ENCODE measurements at regions not wholly inside any gene's neighbourhood (a gene's known extent, or its start where the extent isn't known, plus 50 kb on each side); places are given as distances from the start of the nearest gene placed in this dataset.

DNA sequence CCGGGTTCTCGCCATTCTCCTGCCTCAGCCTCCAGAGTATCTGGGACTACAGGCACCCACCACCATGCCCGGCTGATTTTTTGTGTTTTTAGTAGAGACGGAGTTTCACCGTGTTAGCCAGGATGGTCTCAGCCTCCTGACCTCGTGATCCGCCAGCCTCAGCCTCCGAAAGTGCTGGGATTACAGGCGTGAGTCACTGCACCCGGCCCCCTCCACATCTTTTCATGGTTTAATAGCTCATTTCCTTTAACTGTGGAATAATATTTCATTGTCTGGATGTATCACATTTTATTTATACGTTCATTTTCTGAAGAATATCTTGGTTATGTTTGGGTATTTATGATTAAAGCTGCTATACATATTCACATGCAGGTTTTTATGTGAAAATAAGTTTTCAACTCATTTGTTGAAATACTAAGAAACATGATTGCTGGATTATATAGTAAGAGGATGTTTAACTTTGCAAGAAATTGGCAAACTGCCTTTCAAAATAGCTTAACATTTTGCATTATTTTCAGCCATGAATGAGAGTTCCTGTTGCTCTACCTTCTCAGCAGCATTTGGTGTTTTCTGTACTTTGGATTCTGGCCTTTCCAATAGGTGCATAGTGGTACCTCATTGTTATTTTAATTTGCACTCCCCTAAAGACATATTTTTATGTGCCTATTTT is 591.9 kb downstream of the TECRL start:
- DNase-seq (ENCODE audit: extremely low read depth in 1 of 2, low read depth in 1 of 2): no peak

DNA sequence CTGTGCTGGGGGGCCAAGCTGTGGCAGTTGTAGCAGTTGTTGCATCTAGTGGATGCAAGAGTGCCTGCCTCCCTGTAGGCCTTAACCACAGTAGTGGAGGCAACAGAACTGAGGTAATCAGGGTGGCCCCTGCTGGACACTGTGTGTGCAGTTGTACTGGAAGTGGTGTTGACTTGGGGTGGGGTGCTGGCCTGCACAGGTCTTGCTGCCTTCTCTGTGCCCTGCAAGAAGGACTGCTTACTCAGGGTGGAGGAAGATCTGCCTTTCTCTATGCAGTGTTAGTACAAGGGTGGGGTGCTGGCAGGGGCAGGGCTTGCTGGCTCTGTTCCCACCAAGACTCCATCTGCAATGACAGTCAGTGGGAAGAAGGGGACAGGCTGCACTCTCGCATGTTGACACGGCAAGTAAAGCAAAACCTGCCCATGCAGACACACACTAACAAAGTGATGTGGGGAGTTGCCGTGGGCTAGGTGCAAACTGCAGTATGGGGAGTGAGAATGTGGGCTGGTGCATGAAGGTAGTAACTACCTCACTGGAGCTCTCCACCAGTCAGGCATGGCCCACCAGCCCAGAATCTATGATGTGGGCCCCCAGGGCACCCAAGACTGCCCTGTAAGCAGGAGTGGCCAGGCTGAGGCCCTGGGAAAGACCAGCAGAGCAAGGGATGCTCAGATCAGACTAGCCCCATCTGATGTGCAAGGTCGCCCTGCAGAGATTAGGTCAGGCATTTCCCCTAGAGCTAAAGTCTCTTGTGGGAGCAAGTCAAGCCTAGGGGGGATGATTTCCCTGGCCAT is 594.9 kb downstream of the TECRL start:
- no peak for DNase-seq (ENCODE audit: extremely low read depth in 1 of 2, low read depth in 1 of 2)

DNA sequence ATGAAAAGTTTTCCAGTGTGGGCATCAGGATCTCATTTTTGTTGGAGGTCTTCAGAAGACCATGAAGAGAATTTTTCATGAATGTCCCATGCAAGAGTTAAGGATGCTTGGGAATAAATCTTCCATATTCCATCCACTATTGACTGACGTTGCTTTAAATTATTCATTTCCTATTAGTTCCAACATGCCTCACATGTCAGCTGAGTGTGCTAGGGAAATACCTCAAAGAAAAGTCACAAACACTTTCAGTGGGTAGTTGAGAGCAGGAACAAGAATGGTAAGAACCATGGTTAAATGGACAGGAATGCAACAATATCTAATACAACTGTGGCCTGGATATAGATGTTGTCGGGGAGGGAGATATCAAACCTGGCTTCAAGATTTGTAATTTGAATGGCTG is 610.1 kb downstream of the TECRL start:
- DNase-seq (ENCODE audit: extremely low read depth in 1 of 2, low read depth in 1 of 2): no peak

DNA sequence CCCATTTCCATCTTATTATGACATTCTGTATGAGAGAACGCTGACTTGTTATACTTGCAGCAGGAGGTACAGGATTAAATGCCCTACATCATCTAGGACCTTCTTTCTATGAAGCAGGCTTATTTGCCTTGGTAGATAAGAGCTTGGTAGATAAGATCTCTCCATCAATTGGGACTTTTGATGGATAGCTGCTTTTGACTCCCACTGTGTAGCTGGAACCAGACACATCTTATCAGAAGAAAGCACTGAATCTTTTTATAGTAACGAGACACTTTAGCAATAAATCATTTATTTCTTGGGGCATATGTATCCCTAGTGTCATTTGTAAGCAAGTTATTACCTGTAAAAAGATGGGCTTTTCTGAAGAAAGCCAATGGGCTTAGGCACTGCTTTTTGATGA is 613.9 kb downstream of the TECRL start:
- DNase-seq (ENCODE audit: extremely low read depth in 1 of 2, low read depth in 1 of 2): no peak

DNA sequence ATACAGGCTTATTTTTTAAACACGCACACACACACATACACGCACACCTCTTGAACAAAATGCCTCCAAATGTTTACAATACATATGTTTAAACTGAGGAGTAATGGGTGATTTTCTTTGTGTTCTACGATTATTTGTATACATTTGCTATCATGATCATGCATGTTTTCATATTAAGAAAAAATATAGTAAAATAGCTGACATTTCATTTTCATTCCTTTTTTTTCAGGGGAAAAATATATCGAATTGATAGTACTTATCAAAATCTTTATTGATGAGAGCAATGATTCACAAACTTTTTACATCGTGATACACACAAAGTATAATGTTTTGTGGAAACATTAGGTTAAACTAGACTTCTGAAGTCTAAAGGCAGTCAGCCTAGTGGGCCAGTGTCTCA is 618.9 kb downstream of the TECRL start:
- no peak for DNase-seq (ENCODE audit: extremely low read depth in 1 of 2, low read depth in 1 of 2)

DNA sequence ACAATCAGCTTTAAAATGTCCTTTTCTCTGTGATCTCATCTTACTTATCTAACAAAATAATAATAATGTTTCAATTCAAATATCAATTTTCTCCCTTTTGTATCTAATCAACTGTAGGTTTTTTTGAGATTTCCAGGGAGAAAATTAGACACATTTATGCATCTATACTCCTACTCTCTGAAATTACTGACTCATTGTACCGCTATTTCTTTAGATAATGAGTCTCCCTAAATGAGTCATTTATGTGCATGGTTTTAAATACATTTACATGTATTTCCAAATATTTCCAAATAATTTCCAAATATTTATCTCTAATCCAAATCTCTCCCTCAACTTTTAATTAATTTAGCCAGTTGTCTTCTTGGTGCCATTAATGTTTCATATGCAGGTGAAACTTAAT is 621.0 kb downstream of the TECRL start:
- no peak for DNase-seq (ENCODE audit: extremely low read depth in 1 of 2, low read depth in 1 of 2)

DNA sequence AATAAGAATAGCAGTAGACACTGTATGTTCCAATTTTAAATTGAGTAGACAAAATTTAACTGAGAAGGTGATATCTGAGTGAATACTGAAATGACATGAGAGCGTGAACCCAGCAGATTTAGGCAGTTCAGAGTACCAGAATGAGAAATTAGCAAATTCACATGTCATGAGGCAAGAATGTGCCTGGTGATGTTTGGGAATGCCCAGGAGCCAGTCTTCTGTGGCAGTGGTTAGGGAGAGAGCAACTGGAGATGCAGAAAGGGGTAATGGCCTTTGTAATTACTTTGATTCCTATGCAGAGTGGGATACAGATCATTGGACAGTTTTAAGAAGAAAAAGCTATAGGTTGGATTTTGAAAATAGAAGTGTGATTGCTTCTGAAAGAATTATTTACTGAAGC is 621.9 kb downstream of the TECRL start:
- no peak for DNase-seq (ENCODE audit: extremely low read depth in 1 of 2, low read depth in 1 of 2)

DNA sequence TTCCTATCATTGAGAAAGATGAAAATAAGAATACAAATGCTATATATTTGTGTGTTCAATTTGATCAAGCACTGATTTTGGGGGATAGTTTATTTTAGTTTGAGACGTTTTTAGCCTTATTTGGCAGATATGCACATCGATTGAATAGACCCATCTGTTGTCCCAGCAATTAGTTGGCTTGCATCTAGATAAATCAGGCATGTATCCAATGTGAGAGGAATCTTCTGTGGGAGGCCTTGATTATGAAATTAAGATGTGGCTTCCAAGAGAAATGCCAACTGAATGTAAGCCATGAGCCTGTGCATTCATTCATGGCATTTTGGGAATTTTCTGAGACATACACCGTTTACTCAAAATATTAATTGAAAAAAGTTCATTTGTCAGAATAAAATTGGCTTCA is 623.1 kb downstream of the TECRL start:
- no peak for DNase-seq (ENCODE audit: extremely low read depth in 1 of 2, low read depth in 1 of 2)

DNA sequence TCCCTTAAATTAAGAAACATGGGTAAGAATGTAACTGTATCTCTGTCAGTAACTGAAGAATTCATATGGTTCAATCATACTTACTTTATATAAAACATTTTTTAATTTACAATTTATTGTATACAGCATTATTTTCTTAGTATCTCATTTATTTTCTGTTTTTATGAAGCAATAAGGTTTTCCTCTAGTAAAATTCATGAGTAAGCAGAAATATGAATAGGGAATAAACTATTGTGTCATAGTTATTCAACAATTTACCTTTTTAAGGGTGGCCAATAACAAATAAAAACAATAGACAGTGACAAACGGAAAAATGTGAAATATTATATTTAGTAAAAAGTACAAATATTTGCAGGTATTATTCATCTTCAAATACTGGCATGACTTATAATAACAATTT is 624.4 kb downstream of the TECRL start:
- DNase-seq (ENCODE audit: extremely low read depth in 1 of 2, low read depth in 1 of 2): no peak

DNA sequence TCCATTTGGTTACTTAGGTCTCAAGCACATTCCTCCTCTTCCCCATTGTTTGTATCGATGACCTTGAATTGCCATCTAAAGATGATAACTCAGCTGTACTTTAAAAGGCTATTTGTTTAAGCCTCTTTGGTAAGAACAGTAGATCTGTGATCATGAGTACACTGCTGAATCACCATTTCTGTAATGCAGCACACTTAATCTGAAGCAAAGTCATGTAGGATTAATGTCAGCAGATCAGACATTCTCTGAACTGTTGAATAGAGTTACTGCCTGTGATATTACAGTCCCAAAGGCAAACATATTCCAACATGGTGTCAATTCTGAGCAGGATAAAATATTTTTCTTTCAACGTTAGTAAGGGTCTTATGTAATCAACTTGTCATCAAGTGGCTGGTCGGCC is 631.6 kb downstream of the TECRL start:
- no peak for DNase-seq (ENCODE audit: extremely low read depth in 1 of 2, low read depth in 1 of 2)

DNA sequence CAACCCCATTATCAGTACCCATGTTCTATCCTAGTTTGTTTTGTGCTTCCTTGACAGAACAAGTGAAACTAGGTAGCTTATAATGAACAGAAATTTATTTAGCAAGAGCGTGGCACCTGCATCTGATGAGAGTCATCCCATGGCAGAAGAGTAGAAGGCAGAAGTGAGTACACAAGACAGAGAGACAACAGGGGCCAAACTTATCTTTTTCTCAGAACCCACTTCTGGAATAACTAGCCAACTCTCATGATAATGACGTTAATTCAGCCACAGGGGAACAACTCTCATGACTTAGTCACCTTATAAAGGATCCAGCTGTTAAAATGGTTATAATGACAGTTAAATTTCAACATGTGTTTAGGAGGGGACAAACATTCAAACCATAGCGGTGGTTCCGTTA is 644.9 kb downstream of the TECRL start:
- no peak for DNase-seq (ENCODE audit: extremely low read depth in 1 of 2, low read depth in 1 of 2)

DNA sequence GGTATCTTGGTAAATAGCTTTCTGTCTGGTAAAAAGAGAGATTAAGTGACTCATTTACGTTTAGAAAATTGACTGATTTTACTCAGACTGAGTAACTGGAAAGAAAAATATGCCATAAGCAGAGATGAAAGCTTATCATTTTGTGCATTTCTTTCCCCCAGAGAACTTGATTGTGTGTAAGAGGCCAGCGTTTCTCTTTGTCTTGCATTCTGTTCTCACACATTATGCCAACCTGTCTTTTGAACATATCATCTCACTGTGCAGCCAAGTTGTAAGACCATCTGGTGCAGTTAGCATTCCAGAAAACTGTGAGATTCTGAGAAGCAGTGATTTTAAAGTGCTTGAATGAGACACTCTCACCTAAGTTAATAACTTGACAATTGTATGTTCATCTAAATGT is 651.3 kb downstream of the TECRL start:
- no peak for DNase-seq (ENCODE audit: extremely low read depth in 1 of 2, low read depth in 1 of 2)

DNA sequence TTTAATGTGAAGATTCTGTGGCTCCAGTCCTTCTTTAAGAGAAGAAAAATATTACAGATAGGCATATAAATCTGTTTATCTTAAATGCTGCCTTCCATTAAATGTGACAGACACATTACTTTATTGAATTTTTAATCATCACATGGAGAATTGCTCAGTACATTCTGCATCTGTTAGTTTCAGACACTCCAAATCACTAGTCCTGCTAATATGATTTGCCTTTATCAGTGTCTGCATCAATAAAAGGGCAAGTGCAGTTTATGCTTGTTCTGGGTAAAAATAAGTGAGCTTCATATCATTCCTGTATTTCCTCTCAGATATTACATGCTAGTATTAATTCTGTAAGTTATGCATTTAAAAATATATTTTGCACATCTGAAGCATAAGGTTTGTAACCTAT is 666.4 kb downstream of the TECRL start:
- no peak for DNase-seq (ENCODE audit: extremely low read depth in 1 of 2, low read depth in 1 of 2)

DNA sequence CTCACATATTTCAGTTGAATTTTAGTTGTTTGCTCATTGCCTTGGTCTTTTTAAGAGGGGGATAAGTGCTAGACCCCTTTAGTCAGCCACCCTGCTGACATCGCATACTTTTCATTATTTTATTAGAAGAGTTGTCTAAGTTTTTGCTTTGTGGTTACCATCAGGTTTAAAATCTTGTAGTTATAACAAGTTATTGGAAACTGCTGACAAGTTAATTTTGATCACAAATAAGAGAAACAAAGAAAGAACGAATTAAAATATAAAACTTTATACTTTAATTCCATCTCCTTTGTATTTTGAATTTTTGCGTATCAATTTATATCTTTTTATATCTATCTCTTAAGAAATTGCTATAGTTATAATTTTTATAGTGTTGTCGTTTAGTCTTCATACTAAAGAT is 679.7 kb downstream of the TECRL start:
- no peak for DNase-seq (ENCODE audit: extremely low read depth in 1 of 2, low read depth in 1 of 2)

DNA sequence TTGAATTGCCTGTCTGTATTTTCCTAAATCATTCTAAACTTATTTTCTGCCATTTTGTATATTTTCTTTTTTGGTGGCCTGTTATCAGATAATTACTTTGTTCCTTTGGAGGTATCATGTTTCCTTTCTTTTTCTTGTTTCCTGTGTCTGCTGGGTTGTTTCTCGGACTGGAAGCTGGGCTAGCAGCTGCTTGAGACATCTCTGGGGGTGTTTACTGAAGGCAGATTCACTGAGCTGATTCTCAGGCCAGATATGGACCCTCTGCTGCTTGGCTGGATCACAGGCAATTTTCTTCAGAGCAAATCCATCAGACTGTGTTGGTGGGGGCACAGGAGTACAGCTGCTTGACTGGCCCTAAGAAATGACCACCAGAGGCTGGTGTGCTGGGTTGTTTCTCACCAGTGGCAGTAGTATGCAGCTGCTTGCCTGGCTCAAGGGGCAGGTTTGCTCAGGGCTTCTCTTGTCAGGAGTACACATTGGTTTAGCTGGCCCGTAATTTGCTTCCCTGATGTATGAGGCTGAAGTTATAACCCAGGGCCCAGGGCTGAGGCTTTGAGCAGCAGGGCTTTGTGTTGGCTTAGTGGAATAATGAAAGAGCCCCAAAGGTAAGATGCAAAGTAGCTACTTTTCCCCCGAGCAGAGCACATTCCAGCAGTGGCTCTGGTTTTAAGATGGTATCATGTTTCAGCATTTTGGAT is 680.6 kb downstream of the TECRL start:
- DNase-seq (ENCODE audit: extremely low read depth in 1 of 2, low read depth in 1 of 2): no peak

DNA sequence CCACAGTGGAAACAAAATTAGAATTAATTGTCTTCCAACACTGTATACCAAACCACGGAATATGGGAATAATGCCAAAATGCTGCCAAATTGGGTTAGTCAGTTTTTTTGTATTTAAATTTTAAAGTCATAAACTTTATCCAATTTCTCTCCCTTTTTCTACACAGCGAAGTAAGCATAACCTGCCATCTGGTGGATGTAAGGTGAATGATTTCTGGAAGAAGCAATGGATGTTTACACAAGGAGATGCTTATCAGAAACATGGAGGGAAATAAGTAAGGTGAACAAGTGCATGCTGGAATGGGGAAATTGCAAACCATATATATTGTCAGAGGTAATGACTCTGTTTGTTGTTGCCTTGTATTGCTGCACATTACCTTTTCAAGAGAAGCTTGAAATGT is 691.9 kb downstream of the TECRL start:
- DNase-seq (ENCODE audit: extremely low read depth in 1 of 2, low read depth in 1 of 2): no peak

DNA sequence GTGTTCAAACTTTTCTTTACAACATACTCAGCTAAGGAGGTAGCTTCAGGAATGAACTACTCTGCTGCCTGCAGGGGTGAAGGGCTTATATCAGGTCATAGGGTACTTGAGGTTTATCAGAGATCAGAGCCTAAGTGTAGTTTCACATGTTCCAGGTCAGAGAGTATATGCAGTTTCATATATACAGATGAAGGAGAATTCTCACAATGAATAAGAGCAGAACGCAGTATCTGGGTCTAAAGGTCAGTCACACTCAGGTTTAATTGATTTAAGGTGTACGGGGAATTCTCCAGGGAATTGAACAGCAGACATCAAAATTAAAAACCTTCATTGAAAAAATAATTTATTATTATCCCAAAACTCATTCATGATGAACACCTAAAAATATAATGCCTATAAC is 700.6 kb downstream of the TECRL start:
- DNase-seq (ENCODE audit: extremely low read depth in 1 of 2, low read depth in 1 of 2): no peak

DNA sequence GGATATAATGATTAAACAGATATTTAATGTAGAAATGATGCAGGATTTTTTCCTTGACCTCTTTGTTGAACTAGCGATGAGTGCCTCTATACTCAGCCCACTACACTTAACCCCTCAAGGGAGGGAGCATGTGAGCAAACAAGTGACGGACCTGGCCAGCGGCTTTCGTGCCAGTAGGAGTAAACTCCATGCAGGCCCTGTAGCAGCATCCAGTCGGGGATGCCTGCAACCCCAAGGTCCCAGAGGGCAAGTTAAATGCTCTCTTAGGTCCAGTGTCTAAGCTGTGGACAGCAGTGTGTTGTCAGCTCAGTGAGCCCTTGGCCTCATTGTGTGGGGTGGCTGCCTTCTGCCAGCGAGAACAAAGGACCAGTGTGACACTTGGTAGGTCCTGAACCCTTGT is 708.7 kb downstream of the TECRL start:
- DNase-seq (ENCODE audit: extremely low read depth in 1 of 2, low read depth in 1 of 2): no peak

DNA sequence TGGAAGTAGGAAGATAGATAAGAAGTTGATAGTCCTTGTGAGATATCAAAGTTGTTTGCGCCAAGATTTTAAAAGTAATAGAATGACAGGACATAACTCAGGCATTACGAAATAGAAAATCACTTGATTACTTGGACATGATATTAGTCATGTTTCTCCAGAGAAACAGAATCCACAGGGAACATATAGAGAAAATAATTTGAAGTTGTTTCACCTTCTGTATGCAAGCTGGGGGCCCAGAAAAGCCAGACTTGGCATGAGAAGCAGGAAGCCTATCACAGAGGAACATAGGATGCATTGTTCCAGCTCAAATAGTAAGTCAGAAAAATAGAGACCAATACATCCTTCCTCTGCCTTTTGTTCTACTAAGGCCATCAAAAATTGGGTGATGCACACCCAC is 715.9 kb downstream of the TECRL start:
- no peak for DNase-seq (ENCODE audit: extremely low read depth in 1 of 2, low read depth in 1 of 2)

DNA sequence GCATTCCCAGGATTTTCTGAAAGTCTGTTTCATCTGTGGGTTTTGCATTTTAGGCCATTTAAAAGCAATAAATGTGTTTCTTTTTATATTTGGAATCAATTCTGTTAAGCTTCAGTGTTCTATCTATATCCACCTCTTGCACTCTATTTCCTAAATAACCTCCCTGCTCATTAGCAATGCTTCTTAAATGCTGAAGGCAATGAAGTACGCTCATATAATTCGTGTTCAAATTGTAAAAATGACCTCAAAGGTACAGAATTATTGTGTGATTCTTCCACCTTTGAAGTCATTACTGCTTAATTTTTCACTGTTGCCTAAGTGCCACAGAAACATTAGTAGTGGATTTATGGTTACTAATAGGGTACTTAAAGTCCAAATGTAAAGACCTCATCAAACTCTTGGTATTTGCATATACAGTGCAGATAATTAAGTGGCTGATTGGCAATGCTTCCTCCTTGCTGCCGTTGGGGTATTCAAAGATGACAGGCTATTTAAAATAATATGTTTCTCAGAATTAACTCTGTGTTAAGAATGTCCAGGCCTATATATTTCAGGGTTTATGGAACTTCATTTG is 730.8 kb downstream of the TECRL start:
- no peak for DNase-seq (ENCODE audit: extremely low read depth in 1 of 2, low read depth in 1 of 2)

DNA sequence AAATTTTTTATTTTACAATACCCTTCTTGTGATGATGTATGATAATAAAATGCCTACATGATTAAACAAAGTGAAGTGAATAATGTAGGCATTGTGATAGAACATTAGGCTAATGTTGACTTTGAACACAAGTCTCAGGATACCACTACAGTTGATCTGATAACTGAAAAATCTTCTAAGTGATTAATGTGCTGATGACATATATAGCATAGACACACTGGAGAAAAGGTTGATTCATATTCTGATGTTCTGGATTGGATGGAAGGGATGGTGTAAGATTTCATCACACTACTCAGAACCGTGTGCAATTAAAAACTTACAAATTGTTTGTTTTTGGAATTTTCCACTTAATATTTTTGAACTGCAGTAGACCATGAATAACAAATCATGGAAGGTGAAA is 738.5 kb downstream of the TECRL start:
- DNase-seq (ENCODE audit: extremely low read depth in 1 of 2, low read depth in 1 of 2): no peak

DNA sequence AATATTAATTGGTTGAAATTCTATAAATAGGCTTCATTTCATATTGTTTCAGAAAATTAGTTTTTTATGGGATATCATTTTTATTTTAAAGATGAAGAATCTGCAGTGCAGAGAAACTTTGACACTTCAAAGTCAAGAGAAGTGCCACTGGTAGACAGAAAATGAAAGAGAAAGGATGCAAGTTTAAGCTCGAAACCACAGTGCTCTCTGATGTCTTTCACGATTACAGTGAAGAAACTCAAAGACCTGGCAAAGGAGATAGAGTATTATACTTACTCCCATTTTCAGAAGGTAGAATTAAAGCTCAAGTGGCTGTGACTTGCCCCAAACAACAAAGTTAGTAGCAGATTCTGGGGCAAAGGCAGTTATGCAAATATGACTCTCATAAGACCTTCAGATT is 745.4 kb downstream of the TECRL start:
- no peak for DNase-seq (ENCODE audit: extremely low read depth in 1 of 2, low read depth in 1 of 2)

Measured in stimulated activated CD8-positive, alpha-beta memory T cell treated with anti-CD3 and anti-CD28 coated beads, Interleukin-7, amount 100 ng/mL, for 48 hours (primary cell).